OCI-LY1 (cell line): ENCODE measurements at regions not wholly inside any gene's neighbourhood (a gene's known extent, or its start where the extent isn't known, plus 50 kb on each side); places are given as distances from the start of the nearest gene placed in this dataset.

ENCODE experiments used
- H2AFZ ChIP-seq: fragments of 200-600 bp; sonication (generic), shearing (Covaris generic); 2 replicates; pipeline ENCODE4 v1.6.0; 2014; ENCODE audit warnings: antibody characterized with exemption, mild to moderate bottlenecking, low read length
- H3F3A ChIP-seq: fragments of 200-600 bp; sonication (generic), shearing (Covaris generic); 2 replicates; pipeline ENCODE4 v1.6.0; 2014; ENCODE audit warnings: mild to moderate bottlenecking, antibody characterized with exemption, low read length, moderate library complexity; ENCODE audit not compliant: insufficient read depth
- H3K27ac ChIP-seq: fragments of 200-600 bp; sonication (generic); 2 replicates; pipeline ENCODE4 v1.5.1; 2014; ENCODE audit warnings: low read length, mixed run types, mild to moderate bottlenecking, low read depth; ENCODE audit not compliant: poor library complexity, severe bottlenecking
- H3K27me3 ChIP-seq: fragments of 200-600 bp; sonication (generic); 2 replicates; pipeline ENCODE4 v1.6.0; 2014; ENCODE audit warnings: antibody characterized with exemption, mild to moderate bottlenecking, low read length, moderate library complexity; ENCODE audit not compliant: insufficient read depth
- H3K36me3 ChIP-seq: fragments of 200-600 bp; sonication (generic); 2 replicates; pipeline ENCODE4 v1.6.1; 2014; ENCODE audit warnings: mild to moderate bottlenecking, antibody characterized with exemption, low read length, moderate library complexity, mixed read lengths; ENCODE audit not compliant: insufficient read depth
- H3K4me1 ChIP-seq: fragments of 200-600 bp; sonication (generic); 2 replicates; pipeline ENCODE4 v1.5.1; 2014; ENCODE audit warnings: mild to moderate bottlenecking, low read length, moderate library complexity; ENCODE audit not compliant: insufficient read depth, severe bottlenecking
- H3K4me2 ChIP-seq: fragments of 200-600 bp; sonication (generic), shearing (Covaris generic); 2 replicates; pipeline ENCODE4 v1.6.1; 2014; ENCODE audit warnings: low read length
- H3K4me3 ChIP-seq: fragments of 200-600 bp; sonication (generic); 2 replicates; pipeline ENCODE4 v1.5.1; 2014; ENCODE audit warnings: low read length, low read depth, mild to moderate bottlenecking, mixed read lengths; ENCODE audit not compliant: poor library complexity, severe bottlenecking
- H3K79me2 ChIP-seq: fragments of 200-600 bp; shearing (Covaris generic); 2 replicates; pipeline ENCODE4 v1.6.1; 2016; ENCODE audit warnings: mixed run types, low read length, mixed read lengths; ENCODE audit not compliant: insufficient read depth
- H3K9ac ChIP-seq: fragments of 200-600 bp; sonication (generic), shearing (Covaris generic); 2 replicates; pipeline ENCODE4 v1.6.1; 2014; ENCODE audit warnings: mild to moderate bottlenecking, low read length, mixed read lengths
- H3K9me2 ChIP-seq: fragments of 200-600 bp; sonication (generic), shearing (Covaris generic); 2 replicates; pipeline ENCODE4 v1.6.1; 2014; ENCODE audit warnings: low read depth, mild to moderate bottlenecking, low read length, mixed read lengths
- H3K9me3 ChIP-seq: fragments of 200-600 bp; shearing (Covaris generic); 2 replicates; pipeline ENCODE4 v1.6.1; 2014; ENCODE audit warnings: low read length, mixed read lengths
- H4K20me1 ChIP-seq: fragments of 200-600 bp; sonication (generic), shearing (Covaris generic); 2 replicates; pipeline ENCODE4 v1.6.0; 2016; ENCODE audit warnings: mild to moderate bottlenecking, low read length; ENCODE audit not compliant: insufficient read depth
- EZH2 ChIP-seq: fragments of 200-600 bp; sonication (generic), shearing (Covaris generic); IDR thresholded peaks from 2 replicates; pipeline ENCODE4 v1.8.0; 2017; ENCODE audit warnings: borderline replicate concordance, mixed run types, mild to moderate bottlenecking, antibody characterized with exemption, low read length, moderate library complexity, mixed read lengths
- TF ChIP-seq, protein P1 (sequence below): fragments of 200-600 bp; sonication (generic), shearing (Covaris generic); IDR thresholded peaks from 2 replicates; pipeline ENCODE4 v1.5.1; 2017; ENCODE audit warnings: mild to moderate bottlenecking, antibody characterized with exemption, low read length, moderate library complexity, mixed read lengths

DNA sequence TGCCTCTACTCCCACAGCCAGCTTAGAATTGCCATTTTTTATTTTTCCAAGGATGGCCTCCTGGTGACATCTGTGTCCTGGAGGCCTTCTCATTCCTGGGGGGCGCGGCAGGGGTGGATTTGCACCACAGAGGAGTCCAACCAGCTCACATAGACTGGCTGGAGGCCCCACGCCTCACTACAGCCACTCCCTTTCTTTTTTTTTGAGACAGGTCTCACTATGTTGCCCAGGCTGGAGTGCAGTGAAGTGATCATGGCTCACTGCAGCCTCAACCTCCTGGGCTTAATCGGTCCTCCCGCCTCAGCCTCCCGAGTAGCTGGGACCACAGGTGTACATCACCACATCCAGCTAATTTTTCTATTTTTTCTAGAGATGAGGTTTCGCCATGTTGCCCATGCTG lies 57.6 kb upstream of the DOCK1 start:
- H3K27me3 ChIP-seq, result no peaks in the 10 kb centered on the region
- H3K79me2 ChIP-seq, result no peaks in the 10 kb centered on the region
- H3F3A ChIP-seq, result no peaks in the 10 kb centered on the region
- no peaks in the 10 kb centered on the region for H3K36me3 ChIP-seq
- H3K9me2 ChIP-seq, result no peaks in the 10 kb centered on the region
- no peaks in the 10 kb centered on the region for H3K9me3 ChIP-seq
- no peak overlapping the region for H3K9ac ChIP-seq
- no peak overlapping the region for H3K27ac ChIP-seq
- H3K4me3 ChIP-seq, result no peak overlapping the region
- TF ChIP-seq, protein P1, sequence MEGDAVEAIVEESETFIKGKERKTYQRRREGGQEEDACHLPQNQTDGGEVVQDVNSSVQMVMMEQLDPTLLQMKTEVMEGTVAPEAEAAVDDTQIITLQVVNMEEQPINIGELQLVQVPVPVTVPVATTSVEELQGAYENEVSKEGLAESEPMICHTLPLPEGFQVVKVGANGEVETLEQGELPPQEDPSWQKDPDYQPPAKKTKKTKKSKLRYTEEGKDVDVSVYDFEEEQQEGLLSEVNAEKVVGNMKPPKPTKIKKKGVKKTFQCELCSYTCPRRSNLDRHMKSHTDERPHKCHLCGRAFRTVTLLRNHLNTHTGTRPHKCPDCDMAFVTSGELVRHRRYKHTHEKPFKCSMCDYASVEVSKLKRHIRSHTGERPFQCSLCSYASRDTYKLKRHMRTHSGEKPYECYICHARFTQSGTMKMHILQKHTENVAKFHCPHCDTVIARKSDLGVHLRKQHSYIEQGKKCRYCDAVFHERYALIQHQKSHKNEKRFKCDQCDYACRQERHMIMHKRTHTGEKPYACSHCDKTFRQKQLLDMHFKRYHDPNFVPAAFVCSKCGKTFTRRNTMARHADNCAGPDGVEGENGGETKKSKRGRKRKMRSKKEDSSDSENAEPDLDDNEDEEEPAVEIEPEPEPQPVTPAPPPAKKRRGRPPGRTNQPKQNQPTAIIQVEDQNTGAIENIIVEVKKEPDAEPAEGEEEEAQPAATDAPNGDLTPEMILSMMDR, result no peak
- TF ChIP-seq EZH2, result no peak
- no peak overlapping the region for H3K4me2 ChIP-seq
- no peaks in the 10 kb centered on the region for H4K20me1 ChIP-seq
- no peak overlapping the region for H2AFZ ChIP-seq
- no peaks in the 10 kb centered on the region for H3K4me1 ChIP-seq

DNA sequence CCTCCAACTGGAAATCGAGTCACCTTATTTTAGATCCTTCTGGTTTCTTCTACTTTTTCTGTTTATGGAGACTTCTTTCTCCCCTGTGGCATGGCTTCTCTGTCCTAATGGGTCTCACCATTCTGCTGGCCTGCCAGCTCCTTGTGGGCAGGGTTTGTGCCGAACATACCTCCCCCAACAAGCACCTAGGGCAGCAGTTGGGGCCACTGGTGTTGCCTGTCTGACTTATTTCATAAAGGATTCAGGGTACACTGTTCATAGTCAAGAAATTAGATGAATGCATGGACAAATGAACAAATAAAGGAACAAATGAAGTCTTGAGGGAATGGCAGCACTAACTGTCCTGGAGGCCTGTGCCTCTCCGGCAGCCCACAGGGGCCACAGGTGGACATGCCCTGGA lies 55.6 kb upstream of the DOCK1 start:
- Histone ChIP-seq H3K36me3 (no peaks in the 10 kb centered on the region), H2AFZ (no peak overlapping the region), H3K9me2 (no peaks in the 10 kb centered on the region), H3K4me2 (no peak overlapping the region), H3F3A (no peaks in the 10 kb centered on the region), H3K9ac (no peak overlapping the region), H3K9me3 (no peaks in the 10 kb centered on the region), H3K4me3 (no peak overlapping the region), H3K27me3 (no peaks in the 10 kb centered on the region), H3K4me1 (no peaks in the 10 kb centered on the region), H3K27ac (no peak overlapping the region), H4K20me1 (no peaks in the 10 kb centered on the region), H3K79me2 (no peaks in the 10 kb centered on the region)
- TF ChIP-seq, protein P1, result no peak
- TF ChIP-seq EZH2, result no peak

DNA sequence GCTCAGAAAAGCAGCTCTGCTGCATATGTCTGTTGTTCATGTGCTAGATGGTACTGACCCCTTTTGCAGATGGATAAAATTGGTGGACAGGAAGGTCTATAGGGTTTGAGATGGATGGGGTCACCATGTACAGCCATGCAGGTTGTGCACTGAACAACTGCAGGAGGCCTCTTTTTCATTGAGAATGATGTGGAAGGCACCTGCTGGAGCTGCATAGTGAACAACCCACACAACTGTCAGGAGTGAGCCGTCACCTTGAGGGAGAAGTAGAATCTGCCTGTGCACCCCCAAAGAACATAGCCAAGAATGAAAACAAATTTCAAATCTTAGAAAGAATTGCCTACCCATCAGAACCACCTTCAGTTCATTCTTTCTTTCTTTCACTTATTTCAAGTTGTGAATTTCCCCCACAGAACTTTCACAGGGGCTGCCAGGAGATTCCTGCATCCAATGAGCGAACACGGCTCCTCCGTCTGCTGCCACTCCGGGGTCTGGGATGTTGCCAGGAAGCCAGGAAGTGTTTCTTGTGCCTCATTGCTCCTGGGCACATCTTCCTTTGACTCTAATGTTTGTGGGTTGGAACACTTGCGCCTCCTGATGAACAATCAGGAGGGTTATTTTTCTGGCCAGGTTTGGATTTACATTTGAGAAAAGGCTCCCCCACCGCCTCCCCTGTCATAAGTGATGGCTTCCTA lies 53.7 kb upstream of the DOCK1 start:
- TF ChIP-seq EZH2, result no peak
- TF ChIP-seq, protein P1, result no peak
- H3K9me3 ChIP-seq, result no peaks in the 10 kb centered on the region
- H3K27me3 ChIP-seq, result no peaks in the 10 kb centered on the region
- no peak overlapping the region for H3K9ac ChIP-seq
- H3K36me3 ChIP-seq, result no peaks in the 10 kb centered on the region
- no peak overlapping the region for H3K27ac ChIP-seq
- no peaks in the 10 kb centered on the region for H3K79me2 ChIP-seq
- no peak overlapping the region for H2AFZ ChIP-seq
- no peaks in the 10 kb centered on the region for H3F3A ChIP-seq
- no peak overlapping the region for H3K4me2 ChIP-seq
- H3K9me2 ChIP-seq, result no peaks in the 10 kb centered on the region
- H3K4me1 ChIP-seq, result no peaks in the 10 kb centered on the region
- no peak overlapping the region for H3K4me3 ChIP-seq
- H4K20me1 ChIP-seq, result no peaks in the 10 kb centered on the region
